NCI-H187 (cell line): ENCODE measurements at regions not wholly inside any gene's neighbourhood (a gene's known extent, or its start where the extent isn't known, plus 50 kb on each side); places are given as distances from the start of the nearest gene placed in this dataset.
"Not testable (repeated sequence)": the region's sequence is repeated elsewhere in the genome, so short reads cannot be mapped to it uniquely, and the experiment has no call there.

ENCODE experiments used
- DNase-seq, 2 experiments: peaks; one replicate each; lab custom pipeline; 2025; lab: John Stamatoyannopoulos, UW

DNA sequence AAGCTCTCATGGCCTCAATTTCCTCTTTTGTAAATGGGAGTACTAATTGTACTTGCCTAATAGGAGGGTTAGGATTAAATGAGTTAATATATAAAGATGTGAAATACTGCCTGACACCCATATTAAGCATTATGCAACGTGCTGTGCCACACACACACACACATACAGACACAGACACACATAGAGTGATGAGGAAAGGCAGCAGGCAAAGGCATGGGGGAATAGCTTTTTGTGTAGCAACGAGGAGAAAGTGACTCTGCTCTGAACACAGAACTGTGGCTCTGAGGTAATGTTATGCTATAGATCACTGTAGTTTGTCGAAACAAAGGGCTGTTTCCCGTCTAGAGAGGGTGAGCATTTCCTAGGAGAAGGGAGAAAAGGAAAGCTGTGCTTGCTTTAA lies 233.3 kb upstream of the SLCO3A1 start:
- no peak for DNase-seq

DNA sequence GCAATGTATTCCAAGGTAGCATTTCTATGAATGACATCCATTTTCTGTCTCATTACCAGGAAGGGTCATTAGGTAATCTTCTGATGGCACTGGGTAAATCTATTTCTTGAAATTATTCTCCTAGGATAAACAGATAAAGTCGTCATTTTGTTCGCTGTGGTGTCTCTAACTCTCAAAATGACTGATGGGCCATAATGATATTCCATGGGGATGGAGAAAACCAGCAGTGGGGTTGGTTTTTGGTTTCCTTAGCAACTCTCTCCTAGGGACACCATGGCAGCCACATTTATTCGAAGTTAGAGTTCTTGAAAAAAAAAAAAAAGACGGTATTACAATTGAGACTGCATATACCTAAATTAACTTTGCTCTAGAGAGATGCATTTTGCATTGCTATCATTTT lies 231.3 kb upstream of the SLCO3A1 start:
- DNase-seq, result no peak

DNA sequence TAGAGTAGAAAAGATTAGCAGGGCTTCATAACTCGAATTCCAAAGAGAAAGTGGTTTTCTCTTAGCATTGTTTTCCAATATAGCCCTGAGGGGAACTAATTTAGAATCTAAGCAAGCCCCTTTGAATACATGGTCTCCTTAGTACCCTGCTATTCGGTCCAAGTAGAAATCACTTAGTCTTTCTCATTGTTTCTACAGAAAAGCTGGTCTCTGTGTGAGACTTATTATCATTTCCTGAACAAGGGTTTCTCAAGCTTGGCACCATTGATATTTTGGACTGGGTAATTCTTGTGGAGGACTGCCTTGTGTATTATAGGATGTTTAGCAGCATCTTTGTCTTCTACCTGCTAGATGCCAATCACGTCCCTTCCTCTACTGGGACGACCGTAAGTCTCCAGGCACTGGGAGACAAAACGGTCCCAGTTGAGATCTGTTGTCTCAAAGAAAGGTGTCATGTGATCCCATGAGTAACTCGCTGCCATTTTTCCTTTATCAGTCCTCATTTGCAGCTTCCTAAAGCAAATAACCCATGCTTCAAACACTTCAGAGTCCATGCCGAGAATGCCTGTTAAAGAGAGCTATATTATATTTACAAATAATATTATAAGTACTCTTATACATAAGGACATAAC lies 230.7 kb upstream of the SLCO3A1 start:
- no peak for DNase-seq

DNA sequence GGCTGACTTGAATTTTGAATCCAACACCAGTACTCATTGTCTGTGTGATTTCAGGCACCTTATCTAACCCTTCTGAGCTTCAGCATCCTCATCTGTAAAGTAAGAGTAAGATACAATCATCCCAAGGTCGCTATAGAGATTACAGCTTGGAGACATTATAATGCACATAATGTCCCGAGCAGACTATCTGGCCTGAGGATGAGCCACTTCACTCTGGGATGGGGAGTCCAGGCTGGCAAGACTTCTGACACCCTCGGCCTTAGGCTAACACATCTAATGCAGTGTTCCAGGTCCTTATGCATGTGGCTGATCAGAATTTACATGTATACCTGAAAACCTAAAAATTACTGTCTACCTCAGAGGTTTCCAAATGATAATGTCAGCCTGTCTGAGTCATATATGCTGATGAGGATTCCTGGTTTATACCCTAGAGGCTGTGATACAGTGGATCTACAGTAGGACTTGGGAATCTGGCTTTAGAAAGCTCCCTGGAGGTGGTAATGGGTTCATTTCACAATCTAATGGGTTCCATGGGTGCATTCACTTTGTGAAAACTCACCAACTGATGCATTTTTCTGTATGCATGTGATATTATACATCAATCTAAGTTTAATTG lies 229.0 kb upstream of the SLCO3A1 start:
- DNase-seq, result no peak

DNA sequence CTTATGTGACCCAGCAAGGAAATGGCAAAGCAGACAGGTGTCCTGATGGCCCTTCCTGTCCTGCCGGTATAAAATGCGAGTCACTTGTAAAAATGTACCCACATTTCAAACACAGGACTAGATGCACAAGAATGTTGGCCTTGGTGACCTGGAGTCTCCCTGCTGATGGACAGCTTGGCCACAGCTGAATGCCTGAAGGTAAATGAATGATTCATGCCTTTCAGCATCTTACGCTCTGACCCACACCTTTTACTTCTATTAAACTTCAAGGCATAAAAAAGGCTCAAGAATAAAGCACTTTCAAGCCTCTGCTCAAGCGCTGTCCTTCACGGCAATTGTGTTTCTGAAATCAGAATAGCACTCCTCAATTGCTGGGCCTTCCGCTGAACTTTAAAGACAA lies 228.0 kb upstream of the SLCO3A1 start:
- no peak for DNase-seq

DNA sequence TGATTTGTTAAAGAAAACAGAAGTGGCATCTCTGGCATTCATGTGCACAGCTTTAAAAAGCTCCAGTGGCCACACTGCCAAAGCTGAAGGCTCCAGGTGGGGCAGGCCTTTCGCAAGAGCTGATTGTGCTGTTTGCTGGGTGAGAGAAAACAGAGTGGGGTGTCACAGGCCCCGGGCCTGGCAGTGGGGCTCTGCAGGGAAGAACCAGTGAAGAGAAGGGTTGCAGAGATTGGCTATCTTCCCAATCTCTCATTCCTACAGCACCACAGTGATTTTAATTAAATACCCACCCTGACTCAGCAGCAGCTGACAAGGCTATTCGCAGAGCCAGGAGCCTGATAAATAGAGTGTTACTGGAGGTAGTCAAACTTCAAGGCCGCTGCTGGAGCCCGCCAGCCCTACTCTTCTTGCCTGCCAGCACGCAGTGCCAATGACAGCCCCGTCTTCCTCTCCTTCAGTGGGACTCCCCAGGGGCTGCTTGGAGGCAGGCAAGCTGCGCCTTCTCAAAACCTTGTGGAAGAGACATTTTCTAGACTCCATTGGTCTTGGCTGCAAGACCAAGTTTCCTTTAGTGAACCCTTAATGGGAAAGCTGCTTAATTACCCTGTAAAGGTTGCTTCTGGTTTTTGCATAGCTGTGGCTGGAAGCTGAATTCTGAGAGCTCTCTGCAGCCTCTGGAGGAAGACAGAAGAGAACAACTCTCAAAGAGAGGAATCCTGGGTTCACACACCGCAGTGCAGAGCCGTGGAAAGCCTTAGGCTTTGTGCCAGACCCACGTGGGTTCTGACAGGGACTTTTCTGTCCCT lies 225.8 kb upstream of the SLCO3A1 start:
- no peak for DNase-seq

- DNase-seq, result no peak
These were observed 223.4 kb upstream of the SLCO3A1 start for GRCh38 chr15:91630090-91630489.

GRCh38 chr15:91632176-91632575 lies 221.3 kb upstream of the SLCO3A1 start:
- peak in 1 of 2 experiments; percentile 5 for DNase-seq

- no peak for DNase-seq
These were observed 220.5 kb upstream of the SLCO3A1 start for GRCh38 chr15:91632981-91633380.

GRCh38 chr15:91634179-91634578 lies 219.3 kb upstream of the SLCO3A1 start:
- DNase-seq, result no peak

GRCh38 chr15:91635080-91635479 lies 218.4 kb upstream of the SLCO3A1 start:
- DNase-seq, result no peak

- no peak for DNase-seq
These were observed 217.9 kb upstream of the SLCO3A1 start for GRCh38 chr15:91635641-91636040.

- DNase-seq, result no peak
These were observed 204.5 kb upstream of the SLCO3A1 start for GRCh38 chr15:91649016-91649415.

- DNase-seq, result no peak
These were observed 203.6 kb upstream of the SLCO3A1 start for GRCh38 chr15:91649831-91650321.

- no peak for DNase-seq
These were observed 202.3 kb upstream of the SLCO3A1 start for GRCh38 chr15:91651251-91651650.

GRCh38 chr15:91652610-91653207 lies 200.8 kb upstream of the SLCO3A1 start:
- DNase-seq, result no peak

GRCh38 chr15:91655563-91656290 lies 197.8 kb upstream of the SLCO3A1 start:
- DNase-seq, result not testable (repeated sequence)

GRCh38 chr15:91660174-91660649 lies 193.3 kb upstream of the SLCO3A1 start:
- no peak for DNase-seq

DNA sequence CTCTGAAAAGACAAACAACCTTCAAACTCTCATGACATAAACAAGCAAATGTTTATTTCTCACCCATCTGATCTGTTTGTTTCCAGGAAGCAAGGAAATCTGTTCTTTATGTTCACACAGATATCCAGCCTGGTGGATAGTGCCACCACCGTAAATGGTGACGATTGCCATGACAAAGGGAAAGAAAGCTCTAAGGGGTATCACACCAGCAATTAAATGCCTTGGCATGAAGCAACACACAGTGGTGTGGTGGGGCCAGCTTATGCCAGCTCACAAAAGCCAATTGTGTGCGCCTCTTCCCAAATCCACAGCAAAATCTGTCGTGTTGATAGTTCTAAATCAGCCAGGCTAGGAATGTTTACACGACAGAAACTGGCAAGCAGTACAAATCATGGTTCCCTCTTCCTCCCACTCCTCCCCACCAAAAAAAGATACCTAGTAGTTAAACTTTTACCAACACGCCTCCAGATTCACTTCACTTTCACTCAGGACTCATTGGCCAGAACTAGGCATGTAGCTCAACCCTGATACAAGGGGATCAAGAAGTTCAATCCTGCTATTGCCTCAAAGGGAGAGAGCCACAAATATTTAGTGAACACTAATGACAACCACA lies 189.2 kb upstream of the SLCO3A1 start:
- no peak for DNase-seq

DNA sequence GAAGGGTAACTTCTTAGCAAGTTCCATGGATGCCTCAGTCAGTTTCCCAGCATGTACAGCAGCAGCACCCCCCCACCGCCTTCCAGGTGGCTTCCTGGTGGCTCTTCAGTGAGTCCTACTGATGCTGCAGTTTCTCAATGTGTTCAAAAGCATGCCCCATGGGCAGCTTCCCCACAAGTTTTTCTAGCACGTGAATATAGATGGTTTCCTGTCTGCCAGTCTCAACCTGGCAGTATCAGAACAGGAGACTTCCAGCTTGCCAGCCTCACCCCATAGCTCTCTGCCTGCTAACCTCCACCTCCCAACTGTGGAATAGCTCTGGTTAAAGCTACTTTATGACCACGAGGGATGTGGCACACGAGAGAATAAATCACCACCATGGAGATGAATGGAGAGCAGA lies 188.3 kb upstream of the SLCO3A1 start:
- DNase-seq, result no peak

- DNase-seq, result no peak
These were observed 185.1 kb upstream of the SLCO3A1 start for GRCh38 chr15:91668370-91668769.
